ENCODE measurements at regions not wholly inside any gene's neighbourhood (a gene's known extent, or its start where the extent isn't known, plus 50 kb on each side); places are given as distances from the start of the nearest gene placed in this dataset.

DNA sequence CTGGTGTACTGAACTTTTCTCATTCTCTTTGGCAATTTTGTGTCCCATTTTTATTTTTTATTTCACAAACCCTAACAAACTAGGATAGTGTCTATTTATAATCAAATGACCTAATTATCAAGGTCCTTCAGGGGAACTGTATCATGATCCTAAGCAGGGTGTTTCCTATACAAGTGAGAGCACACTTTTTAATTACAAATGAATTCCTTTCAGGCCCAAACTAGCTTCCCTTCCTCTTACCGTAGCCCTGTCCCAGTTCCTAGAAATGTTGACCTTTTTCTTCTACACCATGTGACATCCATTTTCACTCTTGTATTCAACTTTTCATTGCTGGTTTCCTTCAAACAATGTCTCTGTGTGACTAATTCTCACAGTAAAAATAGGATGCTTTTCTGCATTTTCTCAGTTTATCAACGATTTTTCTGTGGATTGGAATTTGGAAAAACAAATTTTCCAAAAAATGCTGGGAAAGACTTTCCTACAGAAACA lies 411.4 kb downstream of the CCDC91 start:
- DNase-seq: no peak

DNA sequence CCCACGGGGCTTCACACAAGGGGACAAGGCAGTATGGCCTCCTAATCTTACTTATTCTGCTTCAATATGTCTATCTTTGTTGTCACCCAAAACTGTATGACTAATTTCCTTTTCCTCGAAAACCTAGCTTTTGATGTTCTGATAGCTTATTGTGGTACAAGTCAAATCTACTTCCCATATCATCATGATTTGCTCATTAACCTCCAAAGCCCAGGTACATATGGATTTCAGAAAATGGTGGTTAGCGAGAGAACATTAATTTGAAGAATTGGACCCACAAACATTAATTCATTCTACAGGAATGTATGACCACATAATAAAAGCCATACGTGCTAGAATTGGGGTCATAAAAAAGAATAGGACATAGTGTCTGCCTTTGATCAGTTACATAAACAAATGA lies 412.5 kb downstream of the CCDC91 start:
- no peak for DNase-seq

DNA sequence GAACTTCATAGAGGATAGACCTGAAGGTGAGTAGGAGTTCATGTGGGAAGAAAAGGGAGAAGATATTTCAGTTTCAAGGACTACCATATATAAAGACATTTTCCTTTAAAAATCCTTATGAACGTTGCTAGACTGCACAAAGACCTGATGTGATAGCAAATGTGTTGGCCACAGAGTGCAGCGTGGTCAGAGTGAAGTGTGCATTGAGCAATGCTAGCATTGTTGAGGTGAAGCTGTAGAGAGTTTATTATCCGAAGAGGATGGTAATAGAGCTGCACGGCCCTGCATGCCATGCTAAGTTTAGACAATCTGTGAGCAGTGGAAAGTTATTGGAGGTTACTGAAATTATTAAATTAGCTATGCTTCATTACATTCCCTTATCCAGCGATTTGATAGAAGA lies 413.0 kb downstream of the CCDC91 start:
- DNase-seq: peak; percentile 6

- DNase-seq: no peak
Observed at GRCh38 chr12:28603801-28604200, 413.5 kb downstream of the CCDC91 start.

DNA sequence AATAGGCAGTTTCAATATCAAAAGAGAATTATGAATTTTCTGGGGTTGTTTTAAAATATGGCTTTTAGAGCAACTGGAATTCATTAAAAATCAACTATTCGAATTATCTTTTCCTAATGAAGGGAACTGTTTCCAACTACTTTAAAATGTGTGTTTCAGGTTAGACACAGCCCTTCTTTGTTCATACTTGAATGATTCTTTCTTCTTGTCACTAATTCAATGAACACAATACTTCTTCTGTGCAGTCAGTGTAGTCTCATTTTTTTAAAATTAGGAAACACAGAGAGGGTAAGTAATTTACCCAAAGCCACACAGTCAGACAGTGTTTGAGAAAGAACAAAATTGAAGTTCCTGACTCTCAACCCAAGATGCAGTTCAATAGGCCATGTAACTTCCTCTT lies 414.0 kb downstream of the CCDC91 start:
- no peak for DNase-seq

DNA sequence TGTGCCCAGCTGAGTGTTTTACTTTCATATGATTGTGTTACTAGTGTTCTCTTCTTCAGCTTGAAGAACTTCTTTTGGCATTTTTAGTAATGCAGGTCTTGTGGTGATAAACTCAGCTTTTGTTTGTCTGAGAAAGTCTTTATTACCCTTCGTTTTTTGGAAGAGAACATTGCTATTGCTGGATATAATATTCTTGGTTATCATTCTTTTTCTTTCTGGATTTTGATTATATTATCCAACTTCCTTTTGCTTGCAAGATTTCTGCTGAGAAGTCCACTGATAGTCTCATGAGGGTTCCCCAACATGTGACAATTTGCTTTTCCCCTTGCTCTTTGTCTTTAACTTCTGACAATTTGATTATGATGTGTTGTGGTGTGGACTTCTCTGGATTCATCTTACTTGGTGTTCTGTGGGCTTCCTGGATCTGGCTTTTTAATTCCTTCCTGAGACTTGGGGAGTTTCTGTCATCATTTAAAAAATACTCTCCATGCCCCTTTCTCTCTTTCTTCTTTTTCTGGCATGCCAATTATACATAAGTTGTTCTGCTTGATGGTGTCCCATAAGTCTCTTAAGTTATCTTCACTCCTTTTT lies 416.8 kb downstream of the CCDC91 start:
- no peak for DNase-seq

GRCh38 chr12:28610401-28611114 lies 420.3 kb downstream of the CCDC91 start:
- DNase-seq: no peak

GRCh38 chr12:28611115-28611435 lies 420.8 kb downstream of the CCDC91 start:
- DNase-seq: no peak

DNA sequence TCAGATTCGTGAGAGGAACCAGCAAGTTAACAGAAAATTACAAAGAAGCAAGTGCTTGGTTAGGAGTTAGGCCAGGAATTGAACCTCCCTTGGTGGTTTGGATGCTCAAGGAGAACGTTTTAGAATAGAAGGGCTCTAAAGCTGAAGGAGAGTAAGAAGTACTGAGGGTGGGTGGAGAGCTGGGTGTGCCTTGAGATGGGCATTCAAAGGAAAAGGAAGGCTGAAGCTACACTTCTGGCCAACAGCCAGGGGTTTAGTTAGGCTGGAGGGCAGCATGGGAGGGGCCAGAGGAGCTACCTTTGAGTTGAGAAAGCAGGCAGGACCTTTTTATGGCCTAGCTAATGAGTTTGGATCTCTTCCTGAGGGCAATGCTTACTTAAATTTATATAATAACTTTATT lies 421.2 kb downstream of the CCDC91 start:
- no peak for DNase-seq

- DNase-seq: no peak
Observed at GRCh38 chr12:28618171-28618570, 427.9 kb downstream of the CCDC91 start.

- no peak for DNase-seq
Observed at GRCh38 chr12:28618772-28619171, 428.5 kb downstream of the CCDC91 start.

- no peak for DNase-seq
Observed at GRCh38 chr12:28620281-28620680, 430.0 kb downstream of the CCDC91 start.

- DNase-seq: no peak
Observed at GRCh38 chr12:28622406-28622805, 432.1 kb downstream of the CCDC91 start.

DNA sequence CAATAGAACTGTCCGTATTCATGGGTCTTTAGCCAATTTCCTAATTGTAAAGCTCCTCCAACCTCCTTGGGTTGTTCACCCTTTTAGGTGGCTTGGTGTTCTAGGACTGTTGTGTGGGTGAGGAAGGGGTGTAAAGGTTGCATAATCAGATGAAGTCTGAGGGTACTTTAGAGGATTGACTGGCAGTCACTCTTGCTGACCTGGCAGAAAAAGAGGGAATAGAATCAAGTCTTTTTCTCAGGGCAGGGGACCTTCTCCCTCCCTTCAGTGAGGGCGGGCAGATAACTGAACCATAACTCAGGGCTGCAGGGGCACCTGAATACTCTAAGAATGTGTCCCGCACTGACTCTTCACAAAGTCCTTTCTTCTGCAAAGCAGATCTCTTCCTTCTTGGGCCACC lies 436.2 kb downstream of the CCDC91 start:
- no peak for DNase-seq

- DNase-seq: no peak
Observed at GRCh38 chr12:28629691-28630090, 439.4 kb downstream of the CCDC91 start.

DNA sequence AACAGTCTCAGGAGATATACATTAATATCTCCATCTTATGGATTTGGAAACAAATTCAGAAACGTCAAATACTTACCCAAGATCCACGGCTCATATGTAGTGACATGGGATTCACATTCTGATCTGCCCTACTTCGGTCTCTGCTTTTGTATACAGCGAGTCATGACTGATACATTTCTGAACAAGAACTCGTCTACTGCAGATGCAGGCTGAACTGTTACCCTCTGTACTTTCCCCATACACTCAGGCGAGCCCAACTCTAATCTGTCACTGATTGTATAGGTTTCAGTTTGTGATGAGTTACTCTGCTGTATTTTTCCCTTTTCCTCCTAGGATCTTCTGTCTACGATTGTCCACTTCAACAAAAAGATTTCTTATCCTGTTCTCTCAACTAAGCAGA lies 441.6 kb downstream of the CCDC91 start:
- DNase-seq: no peak

DNA sequence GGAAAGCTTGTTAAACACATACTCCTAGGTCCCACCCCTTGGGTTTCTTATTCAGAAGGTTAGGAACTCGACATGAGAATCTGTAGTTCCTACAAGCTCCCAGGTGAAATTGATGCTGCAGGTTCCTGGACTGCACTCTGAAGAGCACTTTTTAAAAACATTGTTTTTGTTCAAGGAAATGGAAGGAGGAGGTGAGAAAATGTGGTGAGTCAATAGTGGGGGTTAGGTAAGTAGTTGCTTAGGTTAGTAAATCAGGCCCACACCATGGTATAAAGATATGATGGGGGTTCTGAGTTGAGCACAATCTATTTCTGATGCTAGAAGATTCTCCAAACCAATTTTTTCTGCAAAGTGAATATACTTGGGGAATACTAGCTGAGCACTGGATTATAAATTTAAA lies 450.3 kb downstream of the CCDC91 start:
- no peak for DNase-seq

DNA sequence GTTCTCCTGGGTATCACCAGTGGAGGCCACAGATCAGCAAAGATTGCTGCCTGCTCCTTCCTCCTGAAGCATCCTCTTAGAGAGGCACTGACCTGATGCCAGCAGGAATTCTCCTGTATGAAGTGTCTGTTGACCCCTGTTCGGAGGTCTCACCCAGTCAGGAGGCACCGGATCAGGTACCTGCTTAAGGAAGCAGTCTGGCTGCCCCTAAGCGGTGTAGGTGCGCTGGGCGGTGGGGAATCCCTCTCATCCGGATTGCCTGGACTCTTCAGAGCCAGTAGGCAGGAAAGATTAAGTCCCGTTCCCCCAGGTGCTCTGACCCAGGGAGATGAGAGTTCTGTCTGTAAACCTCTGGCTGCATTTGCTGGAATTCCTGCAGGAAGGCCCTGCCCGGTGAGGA lies 455.2 kb downstream of the CCDC91 start:
- no peak for DNase-seq

- no peak for DNase-seq
Observed at GRCh38 chr12:28645891-28646290, 455.6 kb downstream of the CCDC91 start.

DNA sequence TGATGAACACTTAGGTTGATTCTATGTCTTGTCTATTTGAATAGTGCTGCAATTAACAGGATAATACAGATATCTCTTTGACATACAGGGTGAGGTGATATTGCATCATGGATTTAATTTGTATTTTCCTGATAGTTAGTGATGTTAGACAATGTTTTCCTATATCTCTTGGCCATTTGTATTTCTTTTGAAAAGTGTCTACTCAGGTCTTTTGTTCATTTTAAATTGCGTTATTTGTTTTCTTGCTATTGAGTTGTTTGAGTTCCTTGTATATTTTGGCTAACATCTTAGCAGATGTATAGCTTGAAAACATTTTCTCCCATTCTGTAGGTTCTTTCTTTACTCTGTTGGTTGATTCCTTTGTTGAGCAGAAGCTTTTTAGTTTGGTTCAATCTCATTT lies 460.6 kb downstream of the CCDC91 start:
- DNase-seq: no peak

- no peak for DNase-seq
Observed at GRCh38 chr12:28652239-28652638, 462.0 kb downstream of the CCDC91 start.

GRCh38 chr12:28681980-28682379 lies 467.1 kb upstream of the FAR2 start:
- DNase-seq: no peak

DNA sequence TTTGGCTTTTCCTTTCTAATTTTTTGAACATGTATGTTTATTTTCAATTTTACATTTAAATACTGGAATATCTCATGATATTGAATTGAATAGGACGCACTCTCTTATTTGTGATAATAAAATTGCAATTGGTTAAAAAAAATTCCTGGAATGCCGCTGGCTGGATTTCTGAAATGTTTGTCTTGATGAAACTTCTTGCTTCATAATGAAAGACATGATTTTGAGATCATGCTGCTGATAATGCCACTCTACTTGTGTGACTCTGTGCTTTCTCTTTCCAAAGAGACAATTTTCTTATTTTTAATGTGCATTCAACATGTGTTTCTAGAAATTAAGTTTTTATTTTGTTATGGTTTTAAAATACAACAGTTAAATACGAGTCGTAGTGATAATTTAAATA lies 465.7 kb upstream of the FAR2 start:
- no peak for DNase-seq

DNA sequence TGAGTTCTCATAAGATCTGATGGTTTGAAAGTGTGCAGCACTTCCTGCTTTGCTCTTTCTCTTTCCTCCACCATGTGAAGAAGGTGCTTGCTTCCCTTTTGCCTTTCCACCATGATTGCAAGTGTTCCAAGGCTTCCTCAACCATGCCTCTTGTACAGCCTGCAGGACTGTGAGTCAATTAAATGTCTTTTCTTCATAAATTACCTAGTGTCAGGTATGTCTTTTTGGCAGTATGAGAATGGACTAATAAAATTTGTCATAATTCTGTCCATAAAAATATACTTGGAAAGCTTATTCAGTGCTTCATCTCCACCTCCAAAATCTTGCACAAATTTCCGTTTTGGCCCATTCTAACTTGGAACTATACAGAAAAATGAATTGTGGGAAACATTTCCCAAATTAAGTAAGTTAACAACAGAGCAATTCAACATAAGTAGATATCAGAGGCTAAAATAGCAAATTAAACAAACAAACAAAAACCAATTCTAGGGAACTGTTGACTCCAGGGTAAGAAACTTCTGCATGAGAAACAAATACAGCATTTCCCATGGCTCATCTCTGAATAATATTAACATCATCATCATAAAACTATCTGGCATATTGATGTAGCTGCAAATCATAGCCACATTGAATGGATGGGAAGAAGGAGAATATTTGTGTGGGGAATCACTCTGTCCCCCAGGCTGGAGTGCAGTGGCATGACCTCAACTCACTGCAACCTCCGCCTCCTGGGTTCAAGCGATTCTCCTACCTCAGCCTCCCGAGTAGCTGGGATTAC lies 459.5 kb upstream of the FAR2 start:
- no peak for DNase-seq

Data from NK-92 treated with Interleukin-12 subunit alpha and Interleukin-12 subunit beta, amount 100 ng/mL, for 24 hours (cell line).